ENCODE measurements at regions not wholly inside any gene's neighbourhood (a gene's known extent, or its start where the extent isn't known, plus 50 kb on each side); places are given as distances from the start of the nearest gene placed in this dataset.

DNA sequence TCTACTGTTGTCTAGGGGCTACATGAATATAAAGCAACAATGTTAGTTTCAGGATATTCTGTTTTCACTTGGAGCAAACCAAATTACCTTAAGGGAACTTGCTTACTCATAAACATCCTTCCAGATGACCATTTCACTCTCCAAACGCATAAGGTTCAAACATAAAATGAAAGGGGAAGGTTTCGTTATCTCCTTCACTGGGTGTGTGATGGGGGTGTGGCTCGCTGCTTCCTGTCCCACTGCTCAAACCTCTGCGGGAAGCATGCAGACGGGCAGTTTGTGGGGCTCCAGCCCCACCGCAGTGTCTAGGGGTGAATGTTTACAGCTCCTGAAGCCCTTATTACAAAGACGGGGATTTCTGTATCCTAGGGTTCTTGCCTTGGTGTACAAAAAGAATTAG is 1310.9 kb upstream of the TMEFF2 start:
- Histone ChIP-seq H3K27me3 (replicated peaks in 1 of 4; ENCODE audit: control insufficient read depth in 3 of 4, extremely low read depth in 1 of 4, insufficient read depth in 3 of 4, low read length in 3 of 4) (no peaks in the 10 kb centered on the region), H3K56ac (replicated peaks; ENCODE audit: insufficient read length, low read depth, low read length) (no peak overlapping the region), H2BK15ac (ENCODE audit: low read length) (no peak overlapping the region), H3K27ac (ENCODE audit: low read depth, low read length) (no peak overlapping the region), H3K9me3 (ENCODE audit: insufficient read depth in 2 of 2, low read depth in 1 of 2, low read length in 1 of 2) (no peaks in the 10 kb centered on the region), H3K9ac (replicated peaks in 1 of 4; ENCODE audit: extremely low read depth in 1 of 4, low read depth in 3 of 4, low read length in 3 of 4) (no peak overlapping the region), H4K5ac (ENCODE audit: insufficient read length, low read depth, low read length) (no peak overlapping the region), H3K4me2 (ENCODE audit: insufficient read depth in 1 of 2, low read depth in 2 of 2, low read length in 2 of 2) (no peak overlapping the region), H3K4me1 (replicated peaks in 1 of 4; ENCODE audit: control insufficient read depth in 3 of 4, insufficient read depth in 4 of 4, low read length in 3 of 4) (peaks cover 0 to 3% (median 3%) of the 10 kb centered on the region in 4 experiments; a peak in 3 of 7 replicates), H3K4ac (replicated peaks; ENCODE audit: insufficient read length, low read depth, low read length) (no peak overlapping the region), H4K8ac (ENCODE audit: extremely low read depth, insufficient read depth, low read length) (no peak overlapping the region), H3K18ac (ENCODE audit: extremely low read depth, low read length) (no peak overlapping the region), H3K4me3 (ENCODE audit: extremely low read depth in 1 of 4, insufficient read depth in 2 of 4, low read depth in 3 of 4, low read length in 4 of 4) (no peak overlapping the region), H3K14ac (ENCODE audit: insufficient read length) (no peak overlapping the region), H2BK12ac (ENCODE audit: low read depth, low read length) (no peak overlapping the region), H3K79me1 (ENCODE audit: low read depth, low read length) (no peaks in the 10 kb centered on the region), H3K36me3 (ENCODE audit: control insufficient read depth in 2 of 4, insufficient read depth in 4 of 4, low read length in 3 of 4) (no peaks in the 10 kb centered on the region), H3K23me2 (ENCODE audit: low read depth, low read length) (no peaks in the 10 kb centered on the region), H3K23ac (ENCODE audit: insufficient read length) (no peak overlapping the region), H3K79me2 (ENCODE audit: control insufficient read depth in 1 of 2, insufficient read depth in 2 of 2, low read length in 2 of 2) (peaks cover 0 to 3% of the 10 kb centered on the region in 2 experiments; a peak in 3 of 4 replicates), H2BK20ac (ENCODE audit: low read length) (no peak overlapping the region), H2AK5ac (ENCODE audit: low read depth, low read length) (no peak overlapping the region), H2AFZ (ENCODE audit: low read length) (no peak overlapping the region), H2BK5ac (ENCODE audit: low read depth, low read length) (no peak overlapping the region), H4K91ac (replicated peaks; ENCODE audit: insufficient read length, low read length) (no peak overlapping the region), H2BK120ac (replicated peaks; ENCODE audit: low read depth, low read length) (no peak overlapping the region), H4K20me1 (replicated peaks in 1 of 2; ENCODE audit: control insufficient read depth in 1 of 2, insufficient read depth in 2 of 2, low read length in 2 of 2) (no peaks in the 10 kb centered on the region)
- POLR2A ChIA-PET (ENCODE audit: partially characterized antibody) = no interaction called here
- FAIRE-seq = no peak
- CTCF ChIA-PET (ENCODE audit: partially characterized antibody) = no interaction called here
- DNase-seq (ENCODE audit: low read depth in 1 of 2, low spot score in 2 of 2) = no peak
- 90% methylated on average over 7 of the region's 7 CpGs; no CpG with 5 or more reads in 1 of the 2 experiments for WGBS, 2 experiments (ENCODE audit: extremely low coverage in 1 of 2, insufficient coverage in 1 of 2, insufficient read length in 1 of 2, insufficient replicate concordance in 2 of 2, low coverage in 1 of 2, low lambda C conversion rate in 2 of 2, missing lambda C conversion rate in 1 of 2)
- TF ChIP-seq YY1 (IDR thresholded peaks at IDR 0.05; ENCODE audit: low read depth, low read length) (no peak), CHD1 (IDR thresholded peaks at IDR 0.05; ENCODE audit: low read depth, low read length) (no peak), SIN3A (conservative IDR thresholded peaks at IDR 0.05 in 1 of 2, IDR thresholded peaks at IDR 0.05 in 1 of 2; ENCODE audit: low read depth in 1 of 2, low read length in 2 of 2) (no peak), TAF1 (IDR thresholded peaks at IDR 0.05; ENCODE audit: low read depth, low read length) (no peak), TBP (IDR thresholded peaks at IDR 0.05; ENCODE audit: low read depth, low read length) (no peak), BACH1 (IDR thresholded peaks at IDR 0.05; ENCODE audit: low read length) (no peak), JUN (IDR thresholded peaks at IDR 0.05; ENCODE audit: low read depth, low read length) (no peak), SRF (IDR thresholded peaks at IDR 0.05; ENCODE audit: low read depth, low read length) (no peak), RBBP5 (IDR thresholded peaks at IDR 0.05; ENCODE audit: borderline replicate concordance, low read depth, low read length) (no peak), SP2 (IDR thresholded peaks at IDR 0.05; ENCODE audit: low read length) (no peak), BRCA1 (IDR thresholded peaks at IDR 0.05; ENCODE audit: low read depth, low read length) (no peak)
- TF ChIP-seq, protein P1, sequence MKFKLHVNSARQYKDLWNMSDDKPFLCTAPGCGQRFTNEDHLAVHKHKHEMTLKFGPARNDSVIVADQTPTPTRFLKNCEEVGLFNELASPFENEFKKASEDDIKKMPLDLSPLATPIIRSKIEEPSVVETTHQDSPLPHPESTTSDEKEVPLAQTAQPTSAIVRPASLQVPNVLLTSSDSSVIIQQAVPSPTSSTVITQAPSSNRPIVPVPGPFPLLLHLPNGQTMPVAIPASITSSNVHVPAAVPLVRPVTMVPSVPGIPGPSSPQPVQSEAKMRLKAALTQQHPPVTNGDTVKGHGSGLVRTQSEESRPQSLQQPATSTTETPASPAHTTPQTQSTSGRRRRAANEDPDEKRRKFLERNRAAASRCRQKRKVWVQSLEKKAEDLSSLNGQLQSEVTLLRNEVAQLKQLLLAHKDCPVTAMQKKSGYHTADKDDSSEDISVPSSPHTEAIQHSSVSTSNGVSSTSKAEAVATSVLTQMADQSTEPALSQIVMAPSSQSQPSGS (IDR thresholded peaks at IDR 0.05; ENCODE audit: low read length) = no peak
